ENCODE measurements at regions not wholly inside any gene's neighbourhood (a gene's known extent, or its start where the extent isn't known, plus 50 kb on each side); places are given as distances from the start of the nearest gene placed in this dataset.

DNA sequence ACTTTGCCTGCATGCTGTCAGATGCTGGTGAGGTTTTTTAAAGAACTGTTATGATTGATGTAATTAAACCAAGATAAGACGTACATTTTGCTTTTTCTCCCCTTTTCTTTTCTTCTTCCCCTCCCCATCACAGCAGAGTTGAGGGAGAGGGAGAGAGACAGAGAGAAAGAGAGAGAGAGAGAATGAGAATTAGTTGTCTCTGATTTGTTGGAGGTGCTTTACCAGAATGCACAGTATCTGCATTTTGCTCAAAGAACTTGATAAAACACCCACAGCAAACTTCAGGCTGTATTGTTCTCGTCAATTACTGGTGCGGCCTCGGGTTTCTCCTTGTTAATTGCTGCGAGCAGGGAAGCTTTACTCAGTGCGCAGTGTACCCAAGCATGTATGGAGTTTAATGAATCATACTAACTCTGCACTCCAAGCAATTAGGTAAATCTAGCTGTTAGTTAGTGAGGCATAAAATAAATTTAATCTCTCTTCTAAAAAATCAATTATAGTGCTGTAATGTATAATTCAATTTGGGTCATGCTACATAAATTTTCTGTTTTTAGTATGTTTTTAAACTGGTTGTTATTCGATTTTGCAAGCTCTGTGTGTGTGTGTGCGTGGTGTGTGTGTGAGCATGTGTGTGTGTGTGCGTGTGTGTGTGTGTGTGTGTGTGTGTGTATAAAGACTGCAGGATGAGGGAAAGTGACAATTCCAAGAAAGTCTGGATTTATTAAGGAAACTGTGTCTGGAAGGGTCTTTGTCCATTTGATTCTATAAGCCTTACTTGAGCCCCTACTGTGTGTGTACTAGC, 273.4 kb downstream of the TLE3 start:
- TF ChIP-seq, protein P1, sequence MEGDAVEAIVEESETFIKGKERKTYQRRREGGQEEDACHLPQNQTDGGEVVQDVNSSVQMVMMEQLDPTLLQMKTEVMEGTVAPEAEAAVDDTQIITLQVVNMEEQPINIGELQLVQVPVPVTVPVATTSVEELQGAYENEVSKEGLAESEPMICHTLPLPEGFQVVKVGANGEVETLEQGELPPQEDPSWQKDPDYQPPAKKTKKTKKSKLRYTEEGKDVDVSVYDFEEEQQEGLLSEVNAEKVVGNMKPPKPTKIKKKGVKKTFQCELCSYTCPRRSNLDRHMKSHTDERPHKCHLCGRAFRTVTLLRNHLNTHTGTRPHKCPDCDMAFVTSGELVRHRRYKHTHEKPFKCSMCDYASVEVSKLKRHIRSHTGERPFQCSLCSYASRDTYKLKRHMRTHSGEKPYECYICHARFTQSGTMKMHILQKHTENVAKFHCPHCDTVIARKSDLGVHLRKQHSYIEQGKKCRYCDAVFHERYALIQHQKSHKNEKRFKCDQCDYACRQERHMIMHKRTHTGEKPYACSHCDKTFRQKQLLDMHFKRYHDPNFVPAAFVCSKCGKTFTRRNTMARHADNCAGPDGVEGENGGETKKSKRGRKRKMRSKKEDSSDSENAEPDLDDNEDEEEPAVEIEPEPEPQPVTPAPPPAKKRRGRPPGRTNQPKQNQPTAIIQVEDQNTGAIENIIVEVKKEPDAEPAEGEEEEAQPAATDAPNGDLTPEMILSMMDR (IDR thresholded peaks at IDR 0.05) = no peak
- TF ChIP-seq POLR2A (IDR thresholded peaks at IDR 0.05) (no peak), POLR2AphosphoS5 (IDR thresholded peaks at IDR 0.05; ENCODE audit: insufficient read depth in 1 of 2, low read depth in 1 of 2) (no peak)

All from vagina (tissue), 2 donors.